Anterior cingulate cortex (tissue), 58 donors: ENCODE measurements at regions not wholly inside any gene's neighbourhood (a gene's known extent, or its start where the extent isn't known, plus 50 kb on each side); places are given as distances from the start of the nearest gene placed in this dataset.

Experiments
- DNase-seq, 58 donors: peaks; one replicate each; lab custom pipeline; 2025; lab: John Stamatoyannopoulos, UW

DNA sequence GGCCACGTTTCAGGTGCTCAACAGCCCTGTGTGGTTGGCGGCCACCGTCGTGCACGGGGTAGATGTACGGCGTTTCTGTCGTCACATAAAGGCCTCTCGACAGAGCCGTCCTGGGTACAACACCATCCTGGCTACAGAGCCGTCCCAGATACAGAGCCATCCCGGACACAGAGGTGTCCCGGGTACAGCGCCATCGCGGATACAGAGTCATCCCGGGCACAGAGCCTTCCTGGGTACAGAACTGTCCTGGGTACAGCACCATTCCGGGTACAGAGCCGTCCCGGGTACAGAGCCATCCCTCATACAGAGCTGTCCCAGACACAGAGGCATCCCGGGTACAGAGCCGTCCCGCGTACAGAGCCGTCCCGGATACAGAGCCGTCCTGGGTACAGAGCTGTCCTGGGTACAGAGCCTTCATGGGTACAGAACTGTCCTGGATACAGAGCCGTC is 222.7 kb upstream of the SOX1 start:
- DNase-seq, result no peak

DNA sequence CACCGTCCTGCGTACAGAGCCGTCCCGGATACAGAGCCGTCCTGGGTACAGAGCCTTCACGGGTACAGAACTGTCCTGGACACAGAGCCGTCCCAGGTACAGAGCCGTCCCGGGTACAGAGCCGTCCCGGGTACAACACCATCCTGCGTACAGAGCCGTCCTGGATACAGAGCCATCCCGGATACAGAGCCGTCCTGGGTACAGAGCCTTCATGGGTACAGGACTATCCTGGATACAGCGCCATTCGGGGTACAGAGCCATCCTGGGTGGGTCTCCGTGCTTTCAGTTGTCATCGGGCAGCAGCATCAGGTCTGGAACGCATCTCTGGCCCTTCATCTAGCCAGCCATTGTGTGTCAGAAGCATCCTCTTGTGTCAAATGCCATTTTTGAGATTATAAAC is 222.3 kb upstream of the SOX1 start:
- no peak for DNase-seq

DNA sequence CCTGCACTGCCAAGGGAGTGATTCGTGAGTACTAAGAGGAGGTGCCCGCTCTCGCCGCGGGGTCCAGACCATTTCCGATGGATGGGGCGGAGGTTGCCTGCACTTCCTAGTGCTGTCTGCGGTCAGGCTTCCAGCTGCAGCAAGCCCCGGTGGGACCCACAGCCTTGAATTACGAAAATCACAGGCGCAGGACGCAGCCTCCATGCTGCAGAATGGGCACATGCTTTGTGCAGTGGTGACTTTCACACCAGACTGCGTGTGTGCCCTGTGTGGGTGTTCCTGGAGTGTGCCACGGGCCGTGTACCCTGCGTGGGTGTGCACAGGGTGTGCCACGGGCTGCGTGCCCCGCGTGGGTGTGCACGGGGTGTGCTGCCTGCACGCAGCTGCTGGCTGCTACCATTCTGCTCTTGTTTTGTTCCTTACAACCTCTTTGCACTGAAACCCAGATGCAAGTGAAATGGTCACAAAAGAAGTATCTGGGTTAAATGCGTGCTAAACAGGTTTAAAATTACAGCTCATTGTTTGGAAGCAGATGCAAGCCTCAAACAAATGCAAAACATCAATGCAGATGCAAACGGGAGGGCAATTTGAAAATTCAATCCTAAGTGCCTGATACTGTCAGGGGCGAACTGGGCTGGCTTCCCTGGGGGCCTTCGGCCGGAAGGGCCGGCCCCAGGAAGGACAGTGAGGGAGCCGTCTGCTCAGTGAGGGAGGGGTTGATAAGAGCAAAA is 221.2 kb upstream of the SOX1 start:
- DNase-seq, result peak in 1 of 58 donors; percentile 19

DNA sequence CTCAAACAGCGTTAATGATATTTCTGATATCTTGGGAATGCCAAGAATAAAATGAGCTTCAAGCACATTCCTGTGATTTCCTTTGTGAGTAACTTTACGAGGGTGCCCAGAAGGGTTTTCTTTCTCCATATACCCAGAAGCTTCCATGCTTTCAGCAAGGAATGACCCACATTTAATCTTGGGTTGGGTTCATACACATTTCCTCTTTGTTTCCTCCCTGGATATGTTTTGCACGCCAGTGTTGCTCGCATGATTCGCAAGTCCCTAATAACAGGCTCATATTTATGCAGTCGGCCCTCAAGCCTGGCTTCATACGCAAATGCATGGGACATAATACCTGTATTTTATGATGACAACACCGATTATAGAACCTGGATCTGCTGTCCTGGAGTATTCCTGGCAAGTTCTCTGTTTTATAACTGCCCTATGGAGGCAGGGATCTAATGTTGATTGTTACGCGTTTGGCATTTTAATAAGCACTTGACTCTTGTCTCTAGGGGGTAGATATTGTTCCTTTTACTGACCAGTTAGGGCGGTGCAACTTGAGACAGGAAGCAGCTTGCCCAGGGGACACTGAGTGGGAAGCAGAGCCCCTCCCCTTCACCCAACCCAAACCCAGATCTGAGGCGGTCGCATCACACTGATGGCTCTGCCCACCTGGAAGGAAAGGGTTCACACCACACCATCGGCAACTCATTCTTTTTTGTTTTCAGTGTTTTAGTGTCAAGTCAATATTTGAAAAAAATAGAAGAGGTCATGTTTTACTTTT is 220.4 kb upstream of the SOX1 start:
- DNase-seq, result no peak

DNA sequence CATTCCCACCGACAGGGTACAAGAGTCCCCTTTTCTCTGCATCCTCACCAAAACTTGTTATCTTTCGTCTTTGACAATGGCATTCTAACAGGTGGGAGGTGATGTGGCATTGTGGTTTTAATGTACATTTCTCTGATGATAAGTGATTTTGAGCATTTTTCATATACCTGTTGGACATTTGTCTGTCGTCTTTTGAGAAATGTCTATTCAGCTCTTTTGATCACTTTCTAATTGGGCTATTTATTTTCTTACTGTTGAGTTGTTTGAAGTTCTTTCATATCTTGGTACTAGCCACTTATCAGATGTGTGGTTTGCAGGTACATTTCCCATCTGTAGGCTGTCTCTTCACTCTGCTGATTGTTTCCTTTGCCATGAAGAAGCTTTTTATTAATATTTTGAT is 219.0 kb upstream of the SOX1 start:
- DNase-seq, result no peak

DNA sequence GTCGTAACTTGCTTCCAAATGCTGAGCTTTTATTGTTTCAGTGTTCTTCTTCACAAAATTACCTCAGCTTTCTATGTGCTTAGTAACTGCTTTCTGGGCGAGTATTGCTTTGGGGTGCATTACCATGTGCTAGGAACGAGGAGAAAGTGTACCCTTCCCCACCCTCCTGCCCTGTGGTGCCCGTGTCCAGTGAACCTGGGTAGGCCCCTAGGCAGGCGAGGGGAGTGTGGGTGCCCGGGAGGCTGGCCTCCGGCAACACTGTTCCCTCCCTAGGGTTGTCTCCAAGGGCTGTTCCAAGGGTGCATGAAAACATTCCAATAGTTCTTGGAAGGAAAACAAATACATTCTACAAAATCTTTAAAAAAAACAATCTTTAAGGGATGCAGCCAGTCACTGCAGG is 216.5 kb upstream of the SOX1 start:
- no peak for DNase-seq

DNA sequence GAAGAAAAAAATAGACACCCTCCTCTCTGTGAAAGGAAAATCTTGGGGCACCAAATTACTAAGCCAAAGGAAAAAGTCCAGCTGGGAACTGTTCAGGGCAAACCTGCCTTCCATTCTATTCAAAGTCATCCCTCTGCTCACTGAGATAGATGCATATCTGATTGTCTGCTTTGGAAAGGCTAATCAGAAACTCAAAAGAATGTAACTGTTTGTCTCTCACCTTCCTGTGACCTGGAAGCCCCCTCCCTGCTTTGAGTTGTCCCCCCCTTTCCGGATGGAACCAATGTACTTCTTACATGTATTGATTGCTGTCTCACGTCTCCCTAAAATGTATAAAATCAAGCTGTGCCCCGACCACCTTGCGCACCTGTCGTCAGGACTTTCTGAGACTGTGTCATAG is 216.0 kb upstream of the SOX1 start:
- DNase-seq, result no peak

DNA sequence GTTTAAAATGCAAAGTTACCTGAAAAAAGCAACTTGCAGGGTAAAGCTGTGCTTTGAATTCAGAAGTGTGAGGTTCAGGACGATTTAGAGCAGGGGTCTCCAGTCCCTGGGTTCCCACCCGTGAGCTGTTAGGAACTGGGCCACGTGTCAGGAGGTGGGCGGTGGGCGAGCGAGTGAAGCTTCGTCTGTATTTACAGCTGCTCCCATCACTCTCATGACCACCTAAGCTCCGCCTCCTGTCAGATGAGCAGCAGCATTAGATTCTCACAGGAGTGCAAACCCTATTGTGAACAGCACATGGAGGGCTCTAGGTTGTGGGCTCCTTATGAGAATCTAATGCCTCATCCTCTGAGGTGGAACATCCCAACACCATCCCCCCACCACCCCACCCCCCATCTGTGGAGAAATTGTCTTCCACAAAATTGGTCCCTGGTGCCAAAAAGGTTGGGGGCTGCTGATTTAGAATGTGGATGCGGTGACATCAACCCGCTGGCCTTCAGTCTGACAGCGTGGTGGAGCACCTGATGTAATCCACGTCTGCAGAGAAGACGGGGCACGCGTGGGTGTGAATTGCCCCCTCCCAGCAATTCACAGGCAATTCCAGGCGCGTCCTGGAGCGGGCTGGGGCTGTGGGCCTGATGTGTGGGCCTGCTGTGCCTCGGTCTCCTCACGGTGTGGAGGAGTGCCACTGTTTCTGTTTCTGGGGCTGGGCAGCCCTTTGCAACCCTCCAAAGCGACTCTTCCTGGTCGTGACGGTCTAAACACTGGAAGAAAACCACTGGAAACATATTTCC is 214.0 kb upstream of the SOX1 start:
- no peak for DNase-seq

DNA sequence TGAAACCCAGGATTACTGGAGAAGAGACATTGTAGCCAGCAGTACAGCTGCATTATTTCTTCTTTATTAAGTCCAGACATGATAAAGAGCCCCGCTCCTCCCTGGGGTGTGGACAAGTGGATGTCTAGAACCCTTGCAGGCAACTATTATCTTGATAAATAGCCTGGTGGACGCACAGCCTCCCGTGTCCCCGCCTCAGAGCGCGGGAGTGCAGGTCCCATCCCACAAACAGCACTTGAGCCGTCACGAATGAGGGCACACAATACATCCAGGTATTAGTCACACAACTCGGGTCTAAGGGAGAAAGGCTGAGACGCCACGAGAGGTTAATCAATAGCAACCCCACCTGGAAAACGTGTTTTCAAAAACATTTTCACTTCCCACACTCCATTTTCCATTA is 213.2 kb upstream of the SOX1 start:
- no peak for DNase-seq

DNA sequence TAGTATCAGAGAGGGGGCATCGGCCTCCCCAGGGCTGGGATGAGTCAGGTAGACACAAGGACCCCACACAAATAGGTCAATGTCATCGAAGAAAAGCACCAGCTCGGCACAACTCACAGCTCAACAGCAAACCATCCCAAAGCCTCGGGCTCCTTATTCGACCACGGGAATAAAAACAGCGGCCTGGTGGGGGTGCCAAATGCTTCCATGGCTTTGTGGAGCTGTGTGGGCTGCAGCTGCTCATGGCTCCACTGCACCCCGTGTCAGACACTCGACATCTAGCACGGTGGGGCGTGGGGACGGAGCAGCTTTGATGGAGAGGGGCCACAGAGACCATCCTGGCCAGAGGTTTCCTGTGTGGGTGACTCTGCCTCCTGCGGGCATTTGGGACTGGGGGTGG is 212.5 kb upstream of the SOX1 start:
- no peak for DNase-seq

DNA sequence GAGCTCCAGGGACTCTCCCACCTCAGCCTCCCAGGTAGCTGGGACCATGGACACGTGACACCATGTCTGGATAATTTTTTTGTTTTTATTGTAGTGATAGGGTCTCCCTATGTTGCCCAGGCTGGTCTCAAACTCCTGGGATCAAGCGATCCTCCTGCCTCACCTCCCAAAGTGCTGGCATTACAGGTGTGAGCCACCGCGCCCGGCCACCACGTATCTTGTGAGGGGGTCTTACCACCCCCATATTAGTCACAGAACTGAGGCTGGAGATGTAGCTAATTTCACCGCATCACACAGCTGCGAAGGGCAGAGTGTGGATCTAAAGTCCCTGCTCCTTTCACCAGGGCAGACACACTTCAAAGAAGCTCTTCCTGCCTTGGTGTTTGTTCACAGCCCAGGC is 211.8 kb upstream of the SOX1 start:
- no peak for DNase-seq

DNA sequence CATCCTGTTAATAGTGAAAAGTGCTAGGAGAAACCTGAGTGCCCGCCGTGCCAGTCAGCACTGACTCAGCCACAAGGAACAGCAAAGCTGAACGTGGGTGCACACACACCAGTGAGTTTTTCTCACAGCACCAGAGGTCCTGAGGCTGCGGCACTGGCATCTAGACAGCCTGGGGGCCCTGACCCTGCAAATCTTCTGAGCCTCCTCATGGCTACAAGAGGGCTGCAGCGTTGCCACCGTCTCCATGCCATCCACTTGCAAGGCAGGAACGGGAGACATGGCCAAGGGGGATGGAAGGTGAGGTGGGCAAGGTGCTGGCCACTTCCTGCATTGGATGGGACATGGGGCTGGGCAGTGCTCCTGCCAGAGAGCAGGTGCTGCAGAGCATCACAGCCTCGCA is 211.2 kb upstream of the SOX1 start:
- no peak for DNase-seq

DNA sequence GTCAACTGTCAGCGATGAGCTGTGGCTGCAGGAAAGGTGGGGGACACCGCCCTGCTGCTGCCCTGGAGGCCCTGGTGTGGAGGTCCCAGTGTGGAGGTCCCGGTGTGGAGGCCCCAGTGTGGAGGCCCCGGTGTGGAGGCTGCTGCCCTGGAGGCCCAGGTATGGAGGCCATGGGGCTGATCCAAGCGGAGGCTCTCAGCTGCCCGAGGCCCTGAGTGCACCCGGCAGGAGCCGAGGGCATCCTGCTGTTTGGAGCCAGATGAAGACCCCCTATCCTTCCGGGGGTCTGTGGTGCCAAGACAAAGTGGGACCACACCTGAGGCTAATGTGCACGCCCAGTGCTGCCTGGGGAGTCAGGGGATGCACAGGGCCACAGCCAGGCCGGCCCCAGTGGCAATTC is 210.4 kb upstream of the SOX1 start:
- DNase-seq, result no peak

DNA sequence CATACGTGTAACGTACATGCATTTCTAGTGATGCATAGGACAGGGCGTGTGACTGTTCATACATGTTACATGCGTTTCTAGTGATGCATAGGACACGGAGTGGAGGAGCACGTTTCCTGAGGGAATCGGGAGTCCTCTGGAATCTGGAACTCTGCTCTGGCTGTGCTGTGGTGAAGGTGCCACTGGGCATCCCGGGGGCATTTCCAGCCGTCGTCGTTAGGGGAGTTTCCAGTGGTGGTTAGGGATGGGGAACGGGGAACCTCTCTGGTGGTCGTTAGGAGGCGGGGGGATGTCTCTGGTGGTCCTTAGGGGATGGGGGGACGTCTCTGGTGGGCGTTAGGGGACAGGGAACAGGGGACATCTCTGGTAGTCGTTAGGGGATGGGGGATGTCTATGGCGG is 209.6 kb upstream of the SOX1 start:
- no peak for DNase-seq

DNA sequence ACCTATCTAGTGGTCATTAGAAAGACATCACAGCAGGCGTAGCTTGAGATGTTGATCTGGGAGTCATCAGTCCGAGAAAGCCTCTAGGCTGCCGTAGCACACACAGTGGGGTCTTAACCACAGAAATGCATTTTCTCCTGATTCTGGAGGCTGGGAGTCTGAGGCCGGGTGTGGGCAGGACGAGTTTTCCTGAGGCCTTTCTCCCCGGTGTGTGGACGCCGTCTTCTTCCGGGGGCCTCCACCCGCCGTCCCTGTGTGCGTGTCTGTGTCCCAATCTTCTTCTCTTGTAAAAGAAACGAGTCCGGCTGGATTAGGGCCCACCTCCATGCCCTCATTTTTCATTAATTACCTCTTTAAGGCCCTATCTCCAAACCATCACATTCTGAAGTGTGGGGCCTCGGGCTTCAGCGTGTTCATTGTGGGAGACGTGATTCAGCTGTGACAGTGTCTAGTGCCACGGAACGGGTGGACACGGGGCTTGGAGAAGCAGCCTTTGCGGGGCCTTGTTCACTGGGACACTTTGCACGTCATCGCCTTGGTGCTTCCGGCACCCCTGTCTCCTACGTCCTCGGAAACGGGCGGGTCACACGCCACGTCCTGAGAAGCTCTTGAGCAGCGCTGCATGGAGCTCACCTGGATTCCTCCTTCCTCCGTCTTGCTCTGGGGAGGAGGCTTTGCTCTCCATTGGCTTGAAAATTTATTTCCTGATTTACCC is 208.9 kb upstream of the SOX1 start:
- no peak for DNase-seq

DNA sequence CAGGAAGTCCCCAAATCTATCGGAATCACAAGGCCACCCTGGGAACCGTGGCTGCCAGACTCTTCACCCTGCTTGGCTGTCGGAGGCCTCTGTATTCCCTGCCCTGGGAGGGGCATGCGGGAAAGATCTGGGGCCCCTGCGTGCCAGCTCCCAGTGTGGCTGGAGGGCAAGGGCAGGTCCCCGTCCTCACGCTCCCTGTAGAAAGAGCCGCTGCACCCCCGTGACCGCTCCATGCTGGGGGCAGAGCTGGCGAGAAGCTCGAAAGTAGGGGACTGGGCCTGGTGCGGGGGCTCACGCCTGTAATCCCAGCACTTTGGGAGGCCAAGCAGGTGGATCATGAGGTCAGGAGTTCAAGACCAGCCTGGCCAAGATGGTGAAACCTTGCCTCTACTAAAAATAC is 208.4 kb upstream of the SOX1 start:
- no peak for DNase-seq

DNA sequence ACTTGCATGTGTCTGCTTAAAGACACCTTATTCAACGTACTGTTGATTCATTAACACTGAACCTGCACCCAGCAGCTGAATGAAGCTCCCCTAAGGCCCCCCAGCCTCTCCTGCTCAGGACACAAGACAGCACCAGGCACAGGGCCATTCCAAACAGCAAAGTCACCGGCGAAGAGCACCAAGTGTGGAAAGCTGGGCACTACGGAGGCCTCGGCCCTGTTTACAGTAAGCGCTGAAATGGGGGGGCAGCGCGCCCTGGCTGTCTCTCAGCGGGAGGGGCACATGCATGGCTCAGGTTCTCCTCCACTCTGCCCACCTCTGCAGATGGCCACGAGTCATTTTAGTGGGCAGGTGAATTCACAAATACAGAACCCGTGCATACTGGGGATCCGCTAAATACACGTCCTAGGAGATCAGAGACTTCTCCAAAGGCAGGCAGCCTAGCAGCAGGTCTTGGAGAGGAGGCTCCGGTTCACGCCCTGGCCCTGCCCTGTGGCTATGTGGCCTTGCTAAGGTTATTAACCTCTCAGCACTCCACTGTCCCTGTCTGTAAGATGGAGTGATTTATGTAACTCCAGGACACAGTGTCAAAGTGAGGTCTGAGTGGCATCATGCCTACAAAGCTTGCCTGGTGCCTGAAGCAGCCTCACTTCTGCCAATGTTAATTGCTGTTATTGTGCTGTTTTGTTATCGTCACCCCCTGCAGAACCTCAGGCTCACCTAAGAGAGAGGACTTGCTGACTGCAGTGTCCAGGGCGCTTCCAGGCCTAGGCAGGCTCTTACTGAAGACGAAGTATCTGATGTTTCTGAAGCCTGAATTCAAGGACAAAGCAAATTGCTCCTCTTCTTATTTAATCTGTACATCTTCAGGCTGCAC is 207.4 kb upstream of the SOX1 start:
- no peak for DNase-seq

DNA sequence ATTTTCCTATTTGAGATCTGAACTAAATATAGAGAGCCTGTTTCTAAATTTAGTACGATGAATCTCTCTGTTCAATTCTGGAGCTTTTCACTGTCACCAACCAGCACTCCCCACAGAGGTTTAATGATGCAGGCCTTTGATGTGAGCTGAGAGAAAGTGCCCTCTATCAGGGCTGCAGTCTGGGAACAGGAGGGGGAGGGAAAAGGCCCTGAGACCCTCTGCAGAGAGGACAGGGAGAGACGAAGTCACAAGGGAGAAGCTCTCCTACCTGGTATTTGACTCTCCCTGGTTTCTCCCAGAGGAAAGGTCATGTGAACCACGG is 206.8 kb upstream of the SOX1 start:
- no peak for DNase-seq

DNA sequence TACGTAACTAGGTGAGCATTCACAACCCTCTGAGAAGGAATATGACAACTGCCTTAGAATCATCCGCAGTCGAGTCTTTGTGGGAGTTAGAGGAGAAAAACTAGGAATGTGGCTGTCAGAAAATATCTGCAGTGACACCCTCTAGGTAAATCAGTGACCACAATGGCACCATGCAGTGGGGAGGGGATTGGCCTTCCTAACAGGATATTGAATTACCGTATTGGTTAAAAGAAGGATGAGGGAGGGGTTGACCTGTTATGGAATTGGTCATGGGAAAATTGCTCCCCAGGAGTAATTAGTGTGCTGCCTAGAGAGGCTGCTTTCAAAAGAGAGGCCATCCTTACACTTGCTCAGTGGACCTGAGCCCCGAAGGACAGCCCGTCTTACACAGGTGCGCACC is 205.6 kb upstream of the SOX1 start:
- no peak for DNase-seq

DNA sequence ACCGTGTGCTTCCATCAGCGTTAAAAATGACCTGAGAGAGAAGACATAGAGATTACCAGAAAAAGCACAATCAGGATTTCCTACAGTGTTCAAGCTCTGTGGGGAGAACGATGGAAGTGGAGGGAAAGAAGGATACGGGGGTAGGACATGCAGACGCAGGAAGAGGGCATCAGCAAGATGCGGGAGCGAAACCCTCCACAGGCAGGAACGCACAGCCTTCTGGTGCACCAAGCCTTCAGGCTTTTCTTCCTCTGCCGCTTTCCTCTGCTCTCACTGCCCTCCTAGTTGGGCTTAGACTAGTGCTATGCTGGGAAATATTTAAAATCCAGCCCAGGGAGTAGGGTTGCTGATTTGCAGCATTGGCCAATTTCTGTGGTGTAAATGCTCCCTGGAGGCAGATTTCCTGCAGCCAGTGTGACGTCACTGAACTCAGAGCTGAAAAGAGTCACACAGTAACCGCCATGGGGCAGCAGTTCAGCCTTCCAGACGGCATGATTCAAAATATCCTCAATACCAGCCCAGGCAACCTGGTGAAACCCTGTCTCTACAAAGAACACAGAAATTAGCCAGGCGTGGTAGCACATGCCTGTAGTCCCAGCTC is 205.1 kb upstream of the SOX1 start:
- DNase-seq, result no peak
